ENCODE measurements at regions not wholly inside any gene's neighbourhood (a gene's known extent, or its start where the extent isn't known, plus 50 kb on each side); places are given as distances from the start of the nearest gene placed in this dataset.

GRCh38 chr7:18292584-18292983 is 203.0 kb upstream of the HDAC9 start:
- TF ChIP-seq, protein P1, sequence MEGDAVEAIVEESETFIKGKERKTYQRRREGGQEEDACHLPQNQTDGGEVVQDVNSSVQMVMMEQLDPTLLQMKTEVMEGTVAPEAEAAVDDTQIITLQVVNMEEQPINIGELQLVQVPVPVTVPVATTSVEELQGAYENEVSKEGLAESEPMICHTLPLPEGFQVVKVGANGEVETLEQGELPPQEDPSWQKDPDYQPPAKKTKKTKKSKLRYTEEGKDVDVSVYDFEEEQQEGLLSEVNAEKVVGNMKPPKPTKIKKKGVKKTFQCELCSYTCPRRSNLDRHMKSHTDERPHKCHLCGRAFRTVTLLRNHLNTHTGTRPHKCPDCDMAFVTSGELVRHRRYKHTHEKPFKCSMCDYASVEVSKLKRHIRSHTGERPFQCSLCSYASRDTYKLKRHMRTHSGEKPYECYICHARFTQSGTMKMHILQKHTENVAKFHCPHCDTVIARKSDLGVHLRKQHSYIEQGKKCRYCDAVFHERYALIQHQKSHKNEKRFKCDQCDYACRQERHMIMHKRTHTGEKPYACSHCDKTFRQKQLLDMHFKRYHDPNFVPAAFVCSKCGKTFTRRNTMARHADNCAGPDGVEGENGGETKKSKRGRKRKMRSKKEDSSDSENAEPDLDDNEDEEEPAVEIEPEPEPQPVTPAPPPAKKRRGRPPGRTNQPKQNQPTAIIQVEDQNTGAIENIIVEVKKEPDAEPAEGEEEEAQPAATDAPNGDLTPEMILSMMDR (IDR thresholded peaks at IDR 0.05): no peak
- TF ChIP-seq EZH2 (IDR thresholded peaks at IDR 0.05) (no peak), EZH2phosphoT487 (IDR thresholded peaks at IDR 0.05) (no peak)

Measured in neural progenitor cell (in vitro differentiated cells).